H1 (cell line): ENCODE measurements at regions not wholly inside any gene's neighbourhood (a gene's known extent, or its start where the extent isn't known, plus 50 kb on each side); places are given as distances from the start of the nearest gene placed in this dataset.

ENCODE experiments used
- CTCF ChIA-PET: fragments of 300-600 bp; sonication (Branson Sonifier 250); formaldehyde crosslinking; loops from one replicate; lab custom pipeline; 2021; ENCODE audit not compliant: partially characterized antibody; lab: Charles Lee
- POLR2A ChIA-PET: fragments of 300-600 bp; sonication (Branson Sonifier 250); formaldehyde crosslinking; loops from one replicate; lab custom pipeline; 2021; ENCODE audit warnings: inconsistent platforms; ENCODE audit not compliant: partially characterized antibody; lab: Charles Lee
- DNase-seq, 2 experiments: peaks; one replicate each; pipeline versions ENCODE4 v3.0.0 to v3.0.0-alpha.2; 2010 to 2022; ENCODE audit warnings: low spot score in 2 of 2, low read depth in 1 of 2, mixed read lengths in 1 of 2
- FAIRE-seq: peaks from 2 replicates; lab custom pipeline; 2011; peaks lifted over from hg19 to GRCh38; lab: Jason Lieb, UNC
- H2AFZ ChIP-seq: 2 replicates; pipeline ENCODE4 v1.8.1; 2012; ENCODE audit warnings: low read length, inconsistent platforms
- H2AK5ac ChIP-seq: 2 replicates; pipeline ENCODE4 v1.6.1; 2013; ENCODE audit warnings: low read depth, low read length
- H2BK120ac ChIP-seq: replicated peaks from 2 replicates; pipeline ENCODE3; 2013; ENCODE audit warnings: low read depth, low read length, inconsistent platforms
- H2BK12ac ChIP-seq: 2 replicates; pipeline ENCODE4 v1.6.1; 2013; ENCODE audit warnings: low read depth, low read length
- H2BK15ac ChIP-seq: 2 replicates; pipeline ENCODE4 v1.6.1; 2013; ENCODE audit warnings: low read length
- H2BK20ac ChIP-seq: 2 replicates; pipeline ENCODE4 v1.6.1; 2013; ENCODE audit warnings: low read length
- H2BK5ac ChIP-seq: 2 replicates; pipeline ENCODE4 v1.6.1; 2013; ENCODE audit warnings: low read depth, low read length
- H3K14ac ChIP-seq: 2 replicates; pipeline ENCODE4 v1.6.1; 2013; ENCODE audit warnings: inconsistent platforms; ENCODE audit not compliant: insufficient read length
- H3K18ac ChIP-seq: 2 replicates; pipeline ENCODE4 v1.6.1; 2013; ENCODE audit warnings: low read length; ENCODE audit errors: extremely low read depth
- H3K23ac ChIP-seq: 2 replicates; pipeline ENCODE4 v1.6.1; 2013; ENCODE audit warnings: inconsistent platforms; ENCODE audit not compliant: insufficient read length
- H3K23me2 ChIP-seq: 2 replicates; pipeline ENCODE4 v1.6.1; 2013; ENCODE audit warnings: low read depth, low read length
- H3K27ac ChIP-seq: 2 replicates; pipeline ENCODE4 v1.6.1; 2011; ENCODE audit warnings: low read depth, low read length, inconsistent platforms
- H3K27me3 ChIP-seq, 4 experiments: replicated peaks in 1 of 4; 1 replicate in 1 of 4; 2 replicates in 3 of 4; pipeline versions ENCODE4 v1.6.1 to v1.8.1; 2011 to 2013; ENCODE audit warnings: low read length in 3 of 4, mild to moderate bottlenecking in 3 of 4, inconsistent platforms in 2 of 4, mixed read lengths in 2 of 4, moderate library complexity in 1 of 4; ENCODE audit not compliant: control insufficient read depth in 3 of 4, insufficient read depth in 3 of 4; ENCODE audit errors: extremely low read depth in 1 of 4
- H3K36me3 ChIP-seq, 4 experiments: 2 replicates each; pipeline versions ENCODE4 v1.6.1 to v1.8.1; 2011 to 2013; ENCODE audit warnings: mild to moderate bottlenecking in 4 of 4, low read length in 3 of 4, moderate library complexity in 2 of 4, control low read depth in 1 of 4, inconsistent platforms in 1 of 4; ENCODE audit not compliant: insufficient read depth in 4 of 4, control insufficient read depth in 2 of 4
- H3K4ac ChIP-seq: replicated peaks from 2 replicates; pipeline ENCODE3; 2013; ENCODE audit warnings: low read length, low read depth, mixed read lengths, inconsistent platforms; ENCODE audit not compliant: insufficient read length
- H3K4me1 ChIP-seq, 4 experiments: replicated peaks in 1 of 4; 1 replicate in 1 of 4; 2 replicates in 3 of 4; pipeline versions ENCODE4 v1.6.1 to v1.8.1; 2011 to 2013; ENCODE audit warnings: low read length in 3 of 4, inconsistent platforms in 2 of 4, mixed read lengths in 1 of 4; ENCODE audit not compliant: insufficient read depth in 4 of 4, control insufficient read depth in 3 of 4
- H3K4me2 ChIP-seq, 2 experiments: 2 replicates each; pipeline versions ENCODE4 v1.6.1 to v1.8.1; 2011 to 2013; ENCODE audit warnings: low read depth in 2 of 2, low read length in 2 of 2, control low read depth in 1 of 2, inconsistent platforms in 1 of 2, mild to moderate bottlenecking in 1 of 2; ENCODE audit not compliant: insufficient read depth in 1 of 2
- H3K4me3 ChIP-seq, 4 experiments: fragments of 200-600, 300-600 bp in 1 of 4; sonication (generic), shearing (Covaris generic), sonication (Bioruptor Twin) in 1 of 4; 2 replicates each; pipeline versions ENCODE4 v1.5.1 to v1.8.1; 2011 to 2016; ENCODE audit warnings: low read length in 4 of 4, low read depth in 3 of 4, control low read depth in 2 of 4, inconsistent platforms in 2 of 4, mild to moderate bottlenecking in 2 of 4, mixed read lengths in 1 of 4, moderate library complexity in 1 of 4; ENCODE audit not compliant: insufficient read depth in 2 of 4; ENCODE audit errors: extremely low read depth in 1 of 4
- H3K56ac ChIP-seq: replicated peaks from 2 replicates; pipeline ENCODE3; 2013; ENCODE audit warnings: low read depth, mild to moderate bottlenecking, mixed read lengths, low read length, inconsistent platforms; ENCODE audit not compliant: insufficient read length
- H3K79me1 ChIP-seq: 2 replicates; pipeline ENCODE4 v1.6.1; 2013; ENCODE audit warnings: low read depth, low read length, control low read depth
- H3K79me2 ChIP-seq, 2 experiments: 2 replicates each; pipeline versions ENCODE4 v1.6.1 to v1.8.1; 2012 to 2013; ENCODE audit warnings: low read length in 2 of 2, mild to moderate bottlenecking in 2 of 2, inconsistent platforms in 1 of 2; ENCODE audit not compliant: insufficient read depth in 2 of 2, control insufficient read depth in 1 of 2
- H3K9ac ChIP-seq, 4 experiments: replicated peaks in 1 of 4; 1 replicate in 1 of 4; 2 replicates in 3 of 4; pipeline versions ENCODE4 v1.6.1 to v1.8.1; 2011 to 2013; ENCODE audit warnings: low read depth in 3 of 4, low read length in 3 of 4, control low read depth in 2 of 4, mild to moderate bottlenecking in 2 of 4, moderate library complexity in 2 of 4, inconsistent platforms in 1 of 4; ENCODE audit errors: extremely low read depth in 1 of 4
- H3K9me3 ChIP-seq, 2 experiments: 2 replicates each; pipeline versions ENCODE4 v1.6.1 to v1.8.1; 2012 to 2013; ENCODE audit warnings: mild to moderate bottlenecking in 2 of 2, moderate library complexity in 2 of 2, control low read depth in 1 of 2, inconsistent platforms in 1 of 2, low read depth in 1 of 2, low read length in 1 of 2, mixed read lengths in 1 of 2; ENCODE audit not compliant: insufficient read depth in 2 of 2
- H4K20me1 ChIP-seq, 2 experiments: replicated peaks in 1 of 2; 2 replicates each; pipeline versions ENCODE3 to v1.8.1; 2011 to 2013; ENCODE audit warnings: inconsistent platforms in 2 of 2, low read length in 2 of 2, mild to moderate bottlenecking in 1 of 2; ENCODE audit not compliant: insufficient read depth in 2 of 2, control insufficient read depth in 1 of 2
- H4K5ac ChIP-seq: 2 replicates; pipeline ENCODE4 v1.6.1; 2013; ENCODE audit warnings: low read length, low read depth, mixed read lengths, inconsistent platforms; ENCODE audit not compliant: insufficient read length
- H4K8ac ChIP-seq: 2 replicates; pipeline ENCODE4 v1.8.0; 2013; ENCODE audit warnings: mild to moderate bottlenecking, moderate library complexity, low read length, inconsistent platforms; ENCODE audit not compliant: insufficient read depth; ENCODE audit errors: extremely low read depth
- H4K91ac ChIP-seq: replicated peaks from 2 replicates; pipeline ENCODE3; 2013; ENCODE audit warnings: low read length, mixed read lengths, inconsistent platforms; ENCODE audit not compliant: insufficient read length
- CHD1 ChIP-seq: IDR thresholded peaks from 2 replicates; pipeline ENCODE4 v1.6.1; 2012; ENCODE audit warnings: low read depth, low read length, improper control_type of control experiment
- CHD2 ChIP-seq: IDR thresholded peaks from 2 replicates; pipeline ENCODE4 v1.6.1; 2012; ENCODE audit warnings: low read length, improper control_type of control experiment
- HDAC6 ChIP-seq: IDR thresholded peaks from one replicate; pipeline ENCODE4 v1.7.1; 2012; ENCODE audit warnings: low read depth, mild to moderate bottlenecking, inconsistent platforms, low read length, moderate library complexity
- JUN ChIP-seq: IDR thresholded peaks from 2 replicates; pipeline ENCODE4 v1.6.1; 2011; ENCODE audit warnings: low read depth, mild to moderate bottlenecking, improper control_type of control experiment, low read length
- MAFK ChIP-seq: IDR thresholded peaks from 2 replicates; pipeline ENCODE4 v1.6.1; 2012; ENCODE audit warnings: low read depth, mild to moderate bottlenecking, improper control_type of control experiment, low read length
- ZNF274 ChIP-seq: IDR thresholded peaks from 2 replicates; pipeline ENCODE4 v1.7.0; 2012; ENCODE audit warnings: low read length, borderline replicate concordance; ENCODE audit errors: extremely low read depth
- WGBS, 2 experiments: shearing (Covaris generic) in 1 of 2; methylation state at CpG; one replicate each; pipeline versions ENCODE4 v1.1.6 to v1.1.7; 2013 to 2015; ENCODE audit warnings: low lambda C conversion rate in 2 of 2, mixed read lengths in 2 of 2, inconsistent platforms in 1 of 2, low coverage in 1 of 2, missing lambda C conversion rate in 1 of 2; ENCODE audit not compliant: insufficient replicate concordance in 2 of 2, insufficient coverage in 1 of 2, insufficient read length in 1 of 2; ENCODE audit errors: extremely low coverage in 1 of 2, missing lambda C conversion rate in 1 of 2; 5-methylcytosine and 5-hydroxymethylcytosine counted together

- Histone ChIP-seq H3K4me2 (no peak overlapping the region), H3K27me3 (no peaks in the 10 kb centered on the region), H2AK5ac (no peak overlapping the region), H4K8ac (no peak overlapping the region), H3K4me1 (no peaks in the 10 kb centered on the region), H3K79me1 (no peaks in the 10 kb centered on the region), H3K23me2 (no peaks in the 10 kb centered on the region), H4K5ac (no peak overlapping the region), H3K9ac (no peak overlapping the region), H3K23ac (no peak overlapping the region), H2BK20ac (no peak overlapping the region), H4K20me1 (no peaks in the 10 kb centered on the region), H2BK12ac (no peak overlapping the region), H3K18ac (no peak overlapping the region; the same call in 1 of the 2 replicates), H3K27ac (no peak overlapping the region), H3K79me2 (no peaks in the 10 kb centered on the region), H3K56ac (no peak overlapping the region), H3K4me3 (no peak overlapping the region), H3K4ac (no peak overlapping the region), H3K36me3 (no peaks in the 10 kb centered on the region), H3K9me3 (peaks cover 0 to 2% of the 10 kb centered on the region in 2 experiments; a peak in 2 of 4 replicates), H4K91ac (no peak overlapping the region), H3K14ac (no peak overlapping the region), H2BK120ac (no peak overlapping the region), H2BK15ac (no peak overlapping the region), H2AFZ (no peak overlapping the region), H2BK5ac (no peak overlapping the region)
- FAIRE-seq (no peak), DNase-seq (no peak)
- CTCF ChIA-PET, result no interaction called here
- WGBS, 2 experiments, result 89% methylated on average over 13 of the region's 13 CpGs; no CpG with 5 or more reads in 1 of the 2 experiments
- POLR2A ChIA-PET, result no interaction called here
- TF ChIP-seq HDAC6 (no peak), CHD1 (no peak), ZNF274 (no peak), JUN (no peak), MAFK (no peak), CHD2 (no peak)
These were observed 339.8 kb upstream of the FRG1 start for GRCh38 chr4:189600718-189601435.
